ENCODE measurements at regions not wholly inside any gene's neighbourhood (a gene's known extent, or its start where the extent isn't known, plus 50 kb on each side); places are given as distances from the start of the nearest gene placed in this dataset.

- CTCF ChIA-PET (ENCODE audit: low intra/inter-chr PET ratio, low total read pairs) = no interaction called here
- Histone ChIP-seq H2AFZ (ENCODE audit: low read length) (no peak overlapping the region), H3K27me3 (ENCODE audit: control insufficient read depth in 1 of 2, insufficient read depth in 2 of 2, low read length in 2 of 2) (no peaks in the 10 kb centered on the region), H3K4me1 (ENCODE audit: insufficient read depth, low read length) (no peaks in the 10 kb centered on the region), H3K9ac (ENCODE audit: insufficient read depth, low read depth, low read length) (no peak overlapping the region), H3K4me3 (replicated peaks in 1 of 3; ENCODE audit: insufficient read depth in 1 of 3, low read depth in 2 of 3, low read length in 3 of 3) (no peak overlapping the region), H3K36me3 (replicated peaks in 1 of 2; ENCODE audit: control insufficient read depth in 1 of 2, insufficient read depth in 2 of 2, low read length in 2 of 2) (peaks cover 16 to 58% of the 10 kb centered on the region in 2 experiments), H4K20me1 (ENCODE audit: insufficient read depth, low read length) (no peaks in the 10 kb centered on the region), H3K79me2 (ENCODE audit: insufficient read depth, low read length) (no peaks in the 10 kb centered on the region), H3K27ac (ENCODE audit: extremely low read length, insufficient read depth, low read length) (no peak overlapping the region), H3K4me2 (ENCODE audit: low read depth, low read length) (no peak overlapping the region), H3K9me3 (ENCODE audit: low read length) (no peaks in the 10 kb centered on the region)
- no peak for DNase-seq (ENCODE audit: low spot score)
- WGBS (ENCODE audit: low lambda C conversion rate) = 88% methylated on average over 4 of the region's 4 CpGs
- in situ Hi-C loops (cut with HindIII; ENCODE audit: extremely low pct_ligation_motif_present, low pct_unique_long_range_greater_than_20kb) = no loop called here
- FAIRE-seq = no peak
- no peak for ATAC-seq
- POLR2A ChIA-PET = no interaction called here
- intact Hi-C loops (cut with micrococcal nuclease; ENCODE audit: unreplicated experiment) = no loop called here
- no TSS peak for BruUV-seq (replicated peaks)
- TF ChIP-seq MAFK (conservative IDR thresholded peaks at IDR 0.05 in 1 of 2, IDR thresholded peaks at IDR 0.05 in 1 of 2; ENCODE audit: low read length in 2 of 2) (no peak), MLXIP (CRISPR knock-in tag; IDR thresholded peaks at IDR 0.05; ENCODE audit: borderline replicate concordance) (no peak), ZNF776 (CRISPR knock-in tag; IDR thresholded peaks at IDR 0.05) (no peak), ZNF576 (CRISPR knock-in tag; IDR thresholded peaks at IDR 0.05) (no peak)
These were observed 49.8 kb upstream of the IKBKE start for GRCh38 chr1:206420471-206420870.

Small RNA genes in the stretch of these regions (small RNA-seq; reads per million reads assigned to genes)
- gene AC244023.1 (ENCODE audit: insufficient read depth in 2 of 3, insufficient read length in 3 of 3, low read depth in 2 of 3, low replicate concordance in 1 of 3) = 0 reads per million in 3 experiments

Data from HepG2 (cell line).